ENCODE measurements at regions not wholly inside any gene's neighbourhood (a gene's known extent, or its start where the extent isn't known, plus 50 kb on each side); places are given as distances from the start of the nearest gene placed in this dataset.

GRCh38 chr3:187490366-187490765, 122.2 kb downstream of the RTP4 start:
- H2AFZ ChIP-seq = no peak overlapping the region
- H3K4me3 ChIP-seq = no peak overlapping the region
- H3K27me3 ChIP-seq (ENCODE audit: insufficient read depth) = no peaks in the 10 kb centered on the region
- H3K79me2 ChIP-seq (replicated peaks; ENCODE audit: insufficient read depth) = no peaks in the 10 kb centered on the region
- no peak for TF ChIP-seq ZNF331 (CRISPR knock-in tag; IDR thresholded peaks at IDR 0.05; ENCODE audit: low read depth)
- TF ChIP-seq EZH2 (IDR thresholded peaks at IDR 0.05; ENCODE audit: low read depth, unreplicated experiment) = no peak
- no peak for TF ChIP-seq CREB1 (CRISPR knock-in tag; IDR thresholded peaks at IDR 0.05; ENCODE audit: low read depth)
- TF ChIP-seq, protein P1, sequence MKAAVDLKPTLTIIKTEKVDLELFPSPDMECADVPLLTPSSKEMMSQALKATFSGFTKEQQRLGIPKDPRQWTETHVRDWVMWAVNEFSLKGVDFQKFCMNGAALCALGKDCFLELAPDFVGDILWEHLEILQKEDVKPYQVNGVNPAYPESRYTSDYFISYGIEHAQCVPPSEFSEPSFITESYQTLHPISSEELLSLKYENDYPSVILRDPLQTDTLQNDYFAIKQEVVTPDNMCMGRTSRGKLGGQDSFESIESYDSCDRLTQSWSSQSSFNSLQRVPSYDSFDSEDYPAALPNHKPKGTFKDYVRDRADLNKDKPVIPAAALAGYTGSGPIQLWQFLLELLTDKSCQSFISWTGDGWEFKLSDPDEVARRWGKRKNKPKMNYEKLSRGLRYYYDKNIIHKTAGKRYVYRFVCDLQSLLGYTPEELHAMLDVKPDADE (IDR thresholded peaks at IDR 0.05) = no peak
- TF ChIP-seq NANOG (IDR thresholded peaks at IDR 0.05; ENCODE audit: borderline replicate concordance) = no peak
- TF ChIP-seq STAT1 (IDR thresholded peaks at IDR 0.05; ENCODE audit: unreplicated experiment) = no peak
- TF ChIP-seq, protein P2, sequence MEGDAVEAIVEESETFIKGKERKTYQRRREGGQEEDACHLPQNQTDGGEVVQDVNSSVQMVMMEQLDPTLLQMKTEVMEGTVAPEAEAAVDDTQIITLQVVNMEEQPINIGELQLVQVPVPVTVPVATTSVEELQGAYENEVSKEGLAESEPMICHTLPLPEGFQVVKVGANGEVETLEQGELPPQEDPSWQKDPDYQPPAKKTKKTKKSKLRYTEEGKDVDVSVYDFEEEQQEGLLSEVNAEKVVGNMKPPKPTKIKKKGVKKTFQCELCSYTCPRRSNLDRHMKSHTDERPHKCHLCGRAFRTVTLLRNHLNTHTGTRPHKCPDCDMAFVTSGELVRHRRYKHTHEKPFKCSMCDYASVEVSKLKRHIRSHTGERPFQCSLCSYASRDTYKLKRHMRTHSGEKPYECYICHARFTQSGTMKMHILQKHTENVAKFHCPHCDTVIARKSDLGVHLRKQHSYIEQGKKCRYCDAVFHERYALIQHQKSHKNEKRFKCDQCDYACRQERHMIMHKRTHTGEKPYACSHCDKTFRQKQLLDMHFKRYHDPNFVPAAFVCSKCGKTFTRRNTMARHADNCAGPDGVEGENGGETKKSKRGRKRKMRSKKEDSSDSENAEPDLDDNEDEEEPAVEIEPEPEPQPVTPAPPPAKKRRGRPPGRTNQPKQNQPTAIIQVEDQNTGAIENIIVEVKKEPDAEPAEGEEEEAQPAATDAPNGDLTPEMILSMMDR (conservative IDR thresholded peaks at IDR 0.05; ENCODE audit: low read depth in 2 of 2) = no peak
- no peak for TF ChIP-seq REST (IDR thresholded peaks at IDR 0.05; ENCODE audit: unreplicated experiment)
- Mint-ChIP-seq H3K27me3 (ENCODE audit: insufficient read depth, low read depth, poor library complexity) (no peaks in the 10 kb centered on the region), H3K27ac (no peak overlapping the region), H3K9me3 (peaks cover 62% of the 10 kb centered on the region), H3K4me3 (no peak overlapping the region), H3K4me1 (peaks cover 3% of the 10 kb centered on the region; the same call in 1 of the 3 replicates), H3K36me3 (ENCODE audit: low read depth) (peaks cover 61% of the 10 kb centered on the region)
- ATAC-seq = no peak
- H3K9me2 ChIP-seq (ENCODE audit: insufficient read depth) = peaks cover 7% of the 10 kb centered on the region; the same call in 1 of the 2 replicates
- no peaks in the 10 kb centered on the region for H3K4me1 ChIP-seq (ENCODE audit: insufficient read depth)
- no peak overlapping the region for H3K27ac ChIP-seq (ENCODE audit: low read depth)
- no peaks in the 10 kb centered on the region for H3F3A ChIP-seq (replicated peaks; ENCODE audit: low read depth)
- H4K20me1 ChIP-seq (replicated peaks; ENCODE audit: insufficient read depth) = no peaks in the 10 kb centered on the region
- H3K36me3 ChIP-seq (ENCODE audit: insufficient read depth) = peaks cover 27% of the 10 kb centered on the region
- no peak overlapping the region for H3K4me2 ChIP-seq
- no peak for DNase-seq (ENCODE audit: low spot score)

Measured in GM23338 (cell line).